ENCODE measurements at regions not wholly inside any gene's neighbourhood (a gene's known extent, or its start where the extent isn't known, plus 50 kb on each side); places are given as distances from the start of the nearest gene placed in this dataset.

DNA sequence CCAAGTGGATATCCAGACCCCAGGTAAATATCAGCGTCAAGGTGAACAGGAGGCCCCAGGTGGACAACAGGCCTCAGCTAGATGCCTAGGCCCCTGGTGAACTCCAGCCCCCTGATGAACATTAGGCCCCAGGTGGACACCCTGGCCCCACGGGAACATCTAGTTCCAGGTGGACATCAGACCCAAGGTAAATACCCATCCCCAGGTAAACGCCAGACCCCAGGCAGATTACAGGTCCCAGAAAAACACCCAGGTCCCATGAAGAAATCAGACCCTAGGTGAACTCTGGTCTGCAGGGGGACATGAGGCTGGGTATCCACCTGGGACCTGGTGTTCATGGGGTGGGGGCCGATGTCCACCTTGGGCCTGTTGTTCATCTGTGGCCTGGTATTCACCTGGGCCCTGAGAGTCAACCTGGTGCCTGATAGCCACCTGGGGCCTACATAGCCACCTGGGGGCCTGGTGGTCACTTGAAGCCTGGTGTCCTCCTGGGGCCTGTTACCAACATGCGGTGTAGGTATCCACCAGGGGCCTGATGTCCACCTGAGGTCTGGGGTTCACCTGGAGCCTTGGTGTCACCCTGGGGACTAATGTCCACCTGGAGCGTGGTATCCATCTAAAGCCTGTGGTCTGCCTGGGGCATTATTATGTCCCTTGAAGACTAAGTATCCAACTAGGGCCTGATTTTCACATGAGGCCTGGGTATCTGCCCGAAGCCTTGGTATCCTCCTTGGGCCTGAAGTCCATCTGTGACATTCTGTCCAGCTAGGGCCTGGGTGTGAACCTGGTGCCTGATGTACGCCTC is 56.8 kb upstream of the SEPTIN5 start:
- Histone ChIP-seq H3K4me1 (ENCODE audit: control insufficient read depth in 1 of 2, insufficient read depth in 2 of 2, low read length in 2 of 2) (no peaks in the 10 kb centered on the region), H3K4me3 (replicated peaks in 1 of 3; ENCODE audit: low read depth in 2 of 3, low read length in 3 of 3) (no peak overlapping the region), H3K36me3 (replicated peaks in 1 of 2; ENCODE audit: control insufficient read depth in 1 of 2, insufficient read depth in 2 of 2, low read length in 2 of 2) (no peaks in the 10 kb centered on the region), H4K20me1 (ENCODE audit: insufficient read depth, low read length) (no peaks in the 10 kb centered on the region), H3K27me3 (ENCODE audit: control insufficient read depth in 2 of 2, insufficient read depth in 2 of 2, low read length in 2 of 2) (no peaks in the 10 kb centered on the region), H2AFZ (ENCODE audit: insufficient read depth, low read depth, low read length, poor library complexity, severe bottlenecking) (no peak overlapping the region), H3K9ac (ENCODE audit: insufficient read depth, low read length, poor library complexity, severe bottlenecking) (no peak overlapping the region), H3K9me3 (replicated peaks in 1 of 2; ENCODE audit: control insufficient read depth in 1 of 2, insufficient read depth in 1 of 2, low read length in 2 of 2) (no peaks in the 10 kb centered on the region), H3K79me2 (ENCODE audit: insufficient read depth, low read length) (no peaks in the 10 kb centered on the region), H3K27ac (ENCODE audit: low read depth in 1 of 2, low read length in 2 of 2) (no peak overlapping the region), H3K4me2 (replicated peaks; ENCODE audit: extremely low read depth, low read length, poor library complexity, severe bottlenecking) (no peak overlapping the region)
- over 99% methylated on average over 6 of the region's 8 CpGs for WGBS (ENCODE audit: insufficient coverage)
- Mint-ChIP-seq H3K9me3 (peaks cover 0 to 2% (median 0%) of the 10 kb centered on the region in 7 donors), H3K4me3 (no peak overlapping the region), H3K27ac (no peak overlapping the region), H3K4me1 (peaks cover 6% of the 10 kb centered on the region), H3K27me3 (ENCODE audit: low read depth in 3 of 3) (peaks cover 0 to 4% (median under 1%) of the 10 kb centered on the region in 3 donors), H3K36me3 (no peaks in the 10 kb centered on the region)
- no peak for TF ChIP-seq CTCF (IDR thresholded peaks at IDR 0.05)
- intact Hi-C loops (cut with micrococcal nuclease): no loop called here
- no peak for DNase-seq

GRCh38 chr22:19658057-19658966 is 56.0 kb upstream of the SEPTIN5 start:
- Histone ChIP-seq H3K4me3 (replicated peaks in 1 of 3; ENCODE audit: low read depth in 2 of 3, low read length in 3 of 3) (no peak overlapping the region), H4K20me1 (ENCODE audit: insufficient read depth, low read length) (no peaks in the 10 kb centered on the region), H3K9ac (ENCODE audit: insufficient read depth, low read length, poor library complexity, severe bottlenecking) (no peak overlapping the region), H3K4me2 (replicated peaks; ENCODE audit: extremely low read depth, low read length, poor library complexity, severe bottlenecking) (no peak overlapping the region), H3K27ac (ENCODE audit: low read depth in 1 of 2, low read length in 2 of 2) (no peak overlapping the region), H3K79me2 (ENCODE audit: insufficient read depth, low read length) (no peaks in the 10 kb centered on the region), H3K4me1 (ENCODE audit: control insufficient read depth in 1 of 2, insufficient read depth in 2 of 2, low read length in 2 of 2) (peaks cover 1 to 2% of the 10 kb centered on the region in 2 donors), H2AFZ (ENCODE audit: insufficient read depth, low read depth, low read length, poor library complexity, severe bottlenecking) (no peak overlapping the region), H3K9me3 (replicated peaks in 1 of 2; ENCODE audit: control insufficient read depth in 1 of 2, insufficient read depth in 1 of 2, low read length in 2 of 2) (no peaks in the 10 kb centered on the region), H3K27me3 (ENCODE audit: control insufficient read depth in 2 of 2, insufficient read depth in 2 of 2, low read length in 2 of 2) (no peaks in the 10 kb centered on the region), H3K36me3 (replicated peaks in 1 of 2; ENCODE audit: control insufficient read depth in 1 of 2, insufficient read depth in 2 of 2, low read length in 2 of 2) (no peaks in the 10 kb centered on the region)
- TF ChIP-seq CTCF (IDR thresholded peaks at IDR 0.05): no peak
- intact Hi-C loops (cut with micrococcal nuclease): no loop called here
- Mint-ChIP-seq H3K4me3 (no peak overlapping the region), H3K4me1 (peaks cover 9% of the 10 kb centered on the region), H3K27me3 (ENCODE audit: low read depth in 3 of 3) (peaks cover 0 to 8% (median 0%) of the 10 kb centered on the region in 3 donors), H3K36me3 (no peaks in the 10 kb centered on the region), H3K9me3 (peaks cover 0 to 2% (median 0%) of the 10 kb centered on the region in 7 donors), H3K27ac (peak overlapping the region in 1 of 7 donors; percentile 30)
- DNase-seq: no peak
- WGBS (ENCODE audit: insufficient coverage): 100% methylated on average over 10 of the region's 10 CpGs
